GM23338 (cell line): ENCODE measurements at regions not wholly inside any gene's neighbourhood (a gene's known extent, or its start where the extent isn't known, plus 50 kb on each side); places are given as distances from the start of the nearest gene placed in this dataset.

Source experiments
- ATAC-seq: fragments of 200-7000 bp; cut with Tn5 transposase; 3 replicates; pipeline ENCODE4 v1.9.1; 2020
- DNase-seq: peaks from one replicate; pipeline ENCODE4 v3.0.0-alpha.2; 2015; ENCODE audit warnings: low spot score
- H2AFZ ChIP-seq: fragments of 200-600 bp; sonication (generic); 2 replicates; pipeline ENCODE4 v1.8.0; 2016; ENCODE audit warnings: antibody characterized with exemption, mild to moderate bottlenecking, moderate library complexity
- H3F3A ChIP-seq: fragments of 200-600 bp; sonication (generic); replicated peaks from 2 replicates; pipeline ENCODE4 v1.8.0; 2017; ENCODE audit warnings: antibody characterized with exemption, mixed run types, low read depth
- H3K27ac ChIP-seq: fragments of 200-600 bp; sonication (generic); 2 replicates; pipeline ENCODE4 v1.6.1; 2016; ENCODE audit warnings: low read depth
- H3K27me3 ChIP-seq: fragments of 200-600 bp; sonication (generic); 2 replicates; pipeline ENCODE4 v1.8.0; 2016; ENCODE audit warnings: mild to moderate bottlenecking, mixed run types, moderate library complexity; ENCODE audit not compliant: insufficient read depth
- H3K36me3 ChIP-seq: fragments of 200-600 bp; sonication (generic); 2 replicates; pipeline ENCODE4 v1.8.0; 2016; ENCODE audit warnings: mild to moderate bottlenecking; ENCODE audit not compliant: insufficient read depth
- H3K4me1 ChIP-seq: fragments of 200-600 bp; sonication (generic); 2 replicates; pipeline ENCODE4 v1.8.0; 2016; ENCODE audit warnings: mild to moderate bottlenecking, moderate library complexity; ENCODE audit not compliant: insufficient read depth
- H3K4me2 ChIP-seq: fragments of 200-600 bp; sonication (generic); 2 replicates; pipeline ENCODE4 v1.7.1; 2017; ENCODE audit warnings: mixed run types
- H3K4me3 ChIP-seq: fragments of 200-600 bp; sonication (generic); 2 replicates; pipeline ENCODE4 v1.6.1; 2016; ENCODE audit warnings: mixed run types
- H3K79me2 ChIP-seq: fragments of 200-600 bp; sonication (generic); replicated peaks from 2 replicates; pipeline ENCODE4 v1.8.0; 2017; ENCODE audit warnings: mild to moderate bottlenecking; ENCODE audit not compliant: insufficient read depth
- H3K9me2 ChIP-seq: fragments of 200-600 bp; sonication (generic); 2 replicates; pipeline ENCODE4 v1.8.0; 2017; ENCODE audit not compliant: insufficient read depth
- H4K20me1 ChIP-seq: fragments of 200-600 bp; sonication (generic); replicated peaks from 2 replicates; pipeline ENCODE4 v1.8.0; 2017; ENCODE audit warnings: mild to moderate bottlenecking; ENCODE audit not compliant: insufficient read depth
- H3K27ac Mint-ChIP-seq: 2 replicates; pipeline ENCODE4 v1.8.0; 2020; ENCODE audit warnings: inconsistent platforms, mild to moderate bottlenecking, moderate library complexity, mixed read lengths
- H3K27me3 Mint-ChIP-seq: 3 replicates; pipeline ENCODE4 v1.8.0; 2022; ENCODE audit warnings: low read depth, mild to moderate bottlenecking, moderate library complexity, mixed read lengths, inconsistent platforms; ENCODE audit not compliant: insufficient read depth, poor library complexity
- H3K36me3 Mint-ChIP-seq: 3 replicates; pipeline ENCODE4 v1.8.0; 2021; ENCODE audit warnings: low read depth, mild to moderate bottlenecking, inconsistent platforms, moderate library complexity, mixed read lengths
- H3K4me1 Mint-ChIP-seq: 3 replicates; pipeline ENCODE4 v1.8.0; 2020; ENCODE audit warnings: mild to moderate bottlenecking, inconsistent platforms, mixed read lengths
- H3K4me3 Mint-ChIP-seq: 3 replicates; pipeline ENCODE4 v1.8.0; 2021; ENCODE audit warnings: moderate library complexity, mild to moderate bottlenecking, inconsistent platforms, mixed read lengths
- H3K9me3 Mint-ChIP-seq: 3 replicates; pipeline ENCODE4 v1.8.0; 2020; ENCODE audit warnings: moderate library complexity, mild to moderate bottlenecking, inconsistent platforms, mixed read lengths
- CREB1 ChIP-seq: fragments of 250-450 bp; sonication (Bioruptor Pico); IDR thresholded peaks from 2 replicates; pipeline ENCODE4 v1.5.0; 2020; ENCODE audit warnings: low read depth, mild to moderate bottlenecking, moderate library complexity
- CTCF ChIP-seq, 2 experiments: fragments of 200-600 bp in 1 of 2; sonication (generic) in 1 of 2; conservative IDR thresholded peaks; 2 replicates each; pipeline versions ENCODE4 v1.5.1 to v1.6.1; 2016 to 2017; ENCODE audit warnings: antibody characterized with exemption in 2 of 2, low read depth in 2 of 2, mild to moderate bottlenecking in 2 of 2, moderate library complexity in 1 of 2
- ETS1 ChIP-seq: IDR thresholded peaks from 2 replicates; pipeline ENCODE4 v1.6.1; 2016; ENCODE audit warnings: antibody characterized with exemption
- NANOG ChIP-seq: IDR thresholded peaks from 2 replicates; pipeline ENCODE4 v1.6.1; 2016; ENCODE audit warnings: antibody characterized with exemption, borderline replicate concordance
- POLR2AphosphoS5 ChIP-seq: IDR thresholded peaks from 2 replicates; pipeline ENCODE4 v1.6.1; 2016; ENCODE audit warnings: antibody characterized with exemption, low read depth
- REST ChIP-seq: IDR thresholded peaks from one replicate; pipeline ENCODE4 v1.6.1; 2018; ENCODE audit warnings: antibody characterized with exemption; ENCODE audit not compliant: unreplicated experiment
- STAT1 ChIP-seq: IDR thresholded peaks from one replicate; pipeline ENCODE4 v1.6.1; 2016; ENCODE audit warnings: antibody characterized with exemption; ENCODE audit not compliant: unreplicated experiment
- ZNF331 ChIP-seq: fragments of 250-450 bp; sonication (Bioruptor Pico); IDR thresholded peaks from 2 replicates; pipeline ENCODE4 v1.5.0; 2020; ENCODE audit warnings: low read depth, mild to moderate bottlenecking, moderate library complexity

- TF ChIP-seq CTCF (conservative IDR thresholded peaks at IDR 0.05; ENCODE audit: low read depth in 2 of 2) (no peak), CREB1 (CRISPR knock-in tag) (no peak), REST (no peak), STAT1 (no peak), ETS1 (no peak), NANOG (no peak), ZNF331 (CRISPR knock-in tag) (no peak)
Observed at GRCh38 chr4:152258391-152258790, 277.5 kb downstream of the FBXW7 start (continued).

GRCh38 chr4:152257601-152258066 lies 278.3 kb downstream of the FBXW7 start:
- Mint-ChIP-seq H3K36me3 (peaks cover 7% of the 10 kb centered on the region), H3K4me3 (no peak overlapping the region), H3K4me1 (peaks cover 2% of the 10 kb centered on the region; the same call in 2 of the 3 replicates), H3K27me3 (peaks cover 5% of the 10 kb centered on the region), H3K9me3 (peaks cover 8% of the 10 kb centered on the region), H3K27ac (no peak overlapping the region)
- H3K4me2 ChIP-seq: no peak overlapping the region
- H3K4me3 ChIP-seq: no peak overlapping the region
- no peaks in the 10 kb centered on the region for H3K79me2 ChIP-seq
- no peaks in the 10 kb centered on the region for H3K36me3 ChIP-seq
- H3K9me2 ChIP-seq: no peaks in the 10 kb centered on the region; the same call in 1 of the 2 replicates
- TF ChIP-seq NANOG: no peak
- no peak for TF ChIP-seq REST
- no peak for TF ChIP-seq CTCF (conservative IDR thresholded peaks at IDR 0.05; ENCODE audit: low read depth in 2 of 2)
- TF ChIP-seq POLR2AphosphoS5: no peak
- no peak for TF ChIP-seq ZNF331 (CRISPR knock-in tag)
- no peak for TF ChIP-seq CREB1 (CRISPR knock-in tag)
- no peaks in the 10 kb centered on the region for H3F3A ChIP-seq
- DNase-seq: peak; percentile 24
- no peak overlapping the region for H3K27ac ChIP-seq
- H3K27me3 ChIP-seq: no peaks in the 10 kb centered on the region
- no peaks in the 10 kb centered on the region for H4K20me1 ChIP-seq
- ATAC-seq: no peak
- H3K4me1 ChIP-seq: no peaks in the 10 kb centered on the region
- H2AFZ ChIP-seq: peak overlapping the region; percentile 45
